ENCODE measurements at regions not wholly inside any gene's neighbourhood (a gene's known extent, or its start where the extent isn't known, plus 50 kb on each side); places are given as distances from the start of the nearest gene placed in this dataset.

GRCh38 chr3:137471558-137472204 is 292.4 kb upstream of the SOX14 start:
- no peaks in the 10 kb centered on the region for H3K36me3 Mint-ChIP-seq
- TF ChIP-seq SMAD3 (CRISPR knock-in tag; IDR thresholded peaks at IDR 0.05; ENCODE audit: borderline replicate concordance): no peak
- TF ChIP-seq PREB (CRISPR knock-in tag; IDR thresholded peaks at IDR 0.05; ENCODE audit: borderline replicate concordance): no peak
- TF ChIP-seq GTF2I (CRISPR knock-in tag; conservative IDR thresholded peaks at IDR 0.05): no peak
- TF ChIP-seq ZNF317 (CRISPR knock-in tag; IDR thresholded peaks at IDR 0.05; ENCODE audit: borderline replicate concordance, low read depth): no peak
- TF ChIP-seq IRF1 (CRISPR knock-in tag; IDR thresholded peaks at IDR 0.05): no peak
- no peak for TF ChIP-seq TEAD1 (CRISPR knock-in tag; IDR thresholded peaks at IDR 0.05)
- TF ChIP-seq NR1H2 (CRISPR knock-in tag; IDR thresholded peaks at IDR 0.05): no peak
- no peak for TF ChIP-seq FOXP1 (CRISPR knock-in tag; IDR thresholded peaks at IDR 0.05; ENCODE audit: borderline replicate concordance)
- no peak for TF ChIP-seq AFF4 (CRISPR knock-in tag; IDR thresholded peaks at IDR 0.05; ENCODE audit: borderline replicate concordance)
- TF ChIP-seq USF1 (CRISPR knock-in tag; IDR thresholded peaks at IDR 0.05): no peak
- TF ChIP-seq CDX4 (CRISPR knock-in tag; IDR thresholded peaks at IDR 0.05; ENCODE audit: borderline replicate concordance): no peak
- TF ChIP-seq NR2C2 (CRISPR knock-in tag; IDR thresholded peaks at IDR 0.05): no peak
- TF ChIP-seq MLX (CRISPR knock-in tag; IDR thresholded peaks at IDR 0.05): no peak
- no peak for TF ChIP-seq ZNF425 (CRISPR knock-in tag; conservative IDR thresholded peaks at IDR 0.05)
- TF ChIP-seq FOXK1 (CRISPR knock-in tag; IDR thresholded peaks at IDR 0.05): no peak
- no peak for TF ChIP-seq ELF4 (CRISPR knock-in tag; IDR thresholded peaks at IDR 0.05; ENCODE audit: low read depth)
- H3K4me1 Mint-ChIP-seq: peaks cover 15% of the 10 kb centered on the region
- no peaks in the 10 kb centered on the region for H3K9me3 Mint-ChIP-seq
- no peak for DNase-seq (ENCODE audit: low spot score)
- CTCF ChIA-PET: interaction anchor here (0.5 kb wide), 1 partner anchor 1149 kb away, joined by 3 read pairs; no protein-coding TSS in a partner anchor
- H3K27me3 Mint-ChIP-seq (ENCODE audit: low read depth): peaks cover 13% of the 10 kb centered on the region
- H3K27ac Mint-ChIP-seq: no peak overlapping the region
- H3K4me3 Mint-ChIP-seq: no peak overlapping the region
- POLR2A ChIA-PET: no interaction called here
- ATAC-seq: no peak

All from WTC11 (cell line).